HG03571 (cell line): ENCODE measurements at regions not wholly inside any gene's neighbourhood (a gene's known extent, or its start where the extent isn't known, plus 50 kb on each side); places are given as distances from the start of the nearest gene placed in this dataset.
"Not testable (repeated sequence)": the region's sequence is repeated elsewhere in the genome, so short reads cannot be mapped to it uniquely, and the experiment has no call there.

ENCODE experiments used
- ATAC-seq: cut with Tn5 transposase; IDR thresholded peaks from one replicate; pipeline ENCODE4 v1.9.1; 2021; ENCODE audit not compliant: unreplicated experiment

DNA sequence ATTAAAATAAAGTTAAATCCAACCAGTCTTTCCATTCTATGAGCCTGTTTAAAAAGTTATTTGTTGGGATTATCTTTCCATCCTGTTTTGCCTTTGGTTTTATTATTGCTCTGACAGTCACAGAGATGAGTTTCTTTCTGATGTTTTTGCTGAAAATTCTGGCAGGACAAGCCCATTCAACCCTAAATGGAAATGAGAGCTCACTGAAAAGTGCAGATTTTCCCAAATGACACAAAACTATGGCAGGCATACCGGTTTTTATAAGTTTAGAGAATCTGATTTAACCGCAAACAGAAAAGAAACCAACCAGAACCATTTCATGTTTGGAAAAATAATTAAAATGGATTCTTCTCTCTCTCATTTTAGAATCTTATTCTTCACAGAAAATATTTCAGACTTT is 238.1 kb upstream of the SGO1 start:
- ATAC-seq, result no peak

- no peak for ATAC-seq
Measured at GRCh38 chr3:20422391-20422790, 236.4 kb upstream of the SGO1 start.

DNA sequence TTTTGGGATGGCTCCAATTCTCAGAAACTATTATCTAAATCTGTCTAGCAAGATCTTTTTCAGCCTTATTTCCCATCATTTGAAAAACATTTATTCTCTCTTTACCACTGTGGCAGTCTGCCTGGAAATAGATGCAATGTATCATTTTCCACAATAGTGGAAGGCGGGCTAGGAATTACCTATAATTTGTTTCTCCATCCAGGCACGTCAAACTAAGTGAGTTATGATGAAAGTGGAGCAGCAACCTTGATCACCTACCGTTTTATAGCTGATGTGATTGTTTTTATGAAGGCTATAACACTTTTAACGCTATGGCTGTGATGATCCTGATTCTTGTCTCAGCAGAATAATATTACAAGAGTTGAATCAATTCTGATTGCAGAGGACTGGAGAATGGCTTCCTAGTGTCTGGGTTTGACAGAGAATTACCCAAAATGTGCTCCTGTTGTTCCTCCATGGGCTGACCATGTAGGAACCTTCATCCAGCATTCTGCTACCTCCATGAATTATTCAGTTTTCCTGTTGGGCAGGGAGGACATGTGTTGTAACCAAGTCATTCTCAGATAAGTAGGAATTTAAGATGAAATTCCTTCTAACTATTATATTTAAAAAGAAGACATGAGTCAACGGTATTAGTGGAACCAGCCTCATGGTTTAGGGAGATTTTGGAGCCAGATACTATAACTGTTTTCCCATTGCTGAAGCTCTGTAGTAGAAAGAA is 231.5 kb upstream of the SGO1 start:
- ATAC-seq, result no peak

GRCh38 chr3:20406611-20407011 is 220.6 kb upstream of the SGO1 start:
- ATAC-seq, result no peak

- no peak for ATAC-seq
Measured at GRCh38 chr3:20405744-20406143, 219.7 kb upstream of the SGO1 start.

- no peak for ATAC-seq
Measured at GRCh38 chr3:20405231-20405630, 219.2 kb upstream of the SGO1 start.

DNA sequence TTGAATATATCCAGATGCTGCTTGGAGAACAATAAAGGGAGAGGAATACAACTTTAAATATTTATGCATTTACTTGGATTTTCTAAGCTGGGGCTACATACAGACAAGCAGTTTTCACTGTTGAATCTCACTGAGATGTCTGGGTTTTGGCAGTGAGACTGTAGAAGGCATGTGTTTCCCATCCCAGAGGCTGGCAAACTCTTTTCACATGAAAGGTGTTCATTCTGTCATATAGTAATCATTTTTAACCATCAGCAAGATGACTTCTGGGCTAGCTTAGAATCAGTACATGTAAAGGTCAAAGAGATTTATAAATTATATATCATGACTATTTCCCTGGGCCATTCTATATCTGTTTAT is 218.7 kb upstream of the SGO1 start:
- ATAC-seq, result no peak

GRCh38 chr3:20403986-20404740 is 218.2 kb upstream of the SGO1 start:
- ATAC-seq, result no peak

DNA sequence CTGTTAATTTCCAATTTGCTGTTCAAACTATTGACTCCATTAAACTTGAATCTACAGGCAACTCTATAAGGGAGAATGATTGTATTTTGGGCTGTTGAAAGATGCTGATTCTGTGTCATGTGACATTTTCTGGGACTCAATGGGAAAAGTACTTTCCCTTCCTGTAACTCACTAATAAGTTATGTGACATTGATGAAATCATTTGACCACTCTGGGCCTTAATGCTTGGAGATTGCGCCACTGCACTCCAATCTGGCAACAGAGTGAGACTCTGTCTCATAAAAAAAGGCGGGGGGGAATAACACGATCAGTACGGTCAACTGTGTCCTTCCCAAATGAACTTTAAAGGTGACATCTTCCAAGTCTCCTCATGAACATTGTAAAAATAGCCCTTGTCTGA is 215.2 kb upstream of the SGO1 start:
- ATAC-seq, result no peak

- ATAC-seq, result no peak
Measured at GRCh38 chr3:20400686-20401085, 214.7 kb upstream of the SGO1 start.

- no peak for ATAC-seq
Measured at GRCh38 chr3:20400281-20400680, 214.3 kb upstream of the SGO1 start.

GRCh38 chr3:20396335-20396734 is 210.3 kb upstream of the SGO1 start:
- ATAC-seq, result no peak

GRCh38 chr3:20395692-20396091 is 209.7 kb upstream of the SGO1 start:
- ATAC-seq, result no peak

DNA sequence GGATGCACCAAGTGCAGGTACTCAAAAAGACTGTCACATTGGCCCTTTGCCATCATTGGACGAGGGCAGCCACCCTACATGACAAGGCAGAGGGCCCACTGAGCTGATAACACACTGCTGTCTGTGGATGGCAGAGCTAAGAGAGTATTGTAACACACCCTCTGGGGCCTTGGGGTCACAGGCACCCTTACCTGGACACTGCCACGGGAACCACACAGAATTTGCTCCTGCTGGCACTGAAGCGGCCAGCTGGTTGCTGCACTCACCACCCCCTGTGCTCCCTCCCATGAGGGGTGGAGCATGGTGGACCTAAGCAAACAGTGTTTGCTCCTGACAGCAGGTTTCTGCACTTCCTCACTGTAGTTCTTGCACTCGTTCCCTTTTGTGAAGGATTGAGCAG is 208.2 kb upstream of the SGO1 start:
- no peak for ATAC-seq

DNA sequence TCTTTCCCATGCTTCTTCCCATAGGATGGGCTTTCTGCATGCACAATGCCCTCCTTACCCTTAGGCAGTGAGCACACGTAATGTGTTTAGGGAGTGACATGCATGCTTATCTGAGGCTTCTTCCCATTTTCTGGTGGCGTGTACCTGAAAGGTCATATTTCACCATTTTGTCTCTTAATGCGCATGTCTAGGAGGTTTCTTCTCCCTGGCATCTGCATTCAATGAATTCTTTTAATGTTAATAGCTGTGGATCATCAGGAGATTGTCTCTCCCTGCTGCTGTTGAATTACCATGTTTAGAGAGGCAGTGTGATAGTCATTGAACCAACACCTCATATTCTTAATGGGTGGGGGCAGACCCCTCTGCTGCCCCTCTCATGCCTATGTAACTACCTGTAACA is 205.6 kb upstream of the SGO1 start:
- ATAC-seq, result no peak

- no peak for ATAC-seq
Measured at GRCh38 chr3:20388971-20389370, 203.0 kb upstream of the SGO1 start.

- no peak for ATAC-seq
Measured at GRCh38 chr3:20380295-20380694, 194.3 kb upstream of the SGO1 start.

DNA sequence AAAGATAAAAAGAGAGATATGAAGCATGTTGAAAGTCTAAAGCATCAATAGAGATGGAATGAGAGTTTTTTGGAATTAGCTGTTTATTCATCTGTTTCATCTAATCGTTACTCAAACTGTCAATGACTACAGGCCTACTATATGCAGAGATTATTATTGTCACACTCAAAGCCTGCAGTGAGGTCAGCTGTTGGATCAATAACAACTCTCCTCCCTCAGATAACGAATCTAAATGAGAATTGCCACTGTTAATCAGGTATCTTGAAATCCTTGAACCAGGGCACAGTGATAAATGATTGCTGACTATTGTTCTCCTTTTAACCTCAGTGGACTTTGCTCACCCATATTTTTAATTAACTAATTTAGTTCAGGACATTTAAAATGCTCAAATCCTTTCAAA is 192.3 kb upstream of the SGO1 start:
- ATAC-seq, result no peak

DNA sequence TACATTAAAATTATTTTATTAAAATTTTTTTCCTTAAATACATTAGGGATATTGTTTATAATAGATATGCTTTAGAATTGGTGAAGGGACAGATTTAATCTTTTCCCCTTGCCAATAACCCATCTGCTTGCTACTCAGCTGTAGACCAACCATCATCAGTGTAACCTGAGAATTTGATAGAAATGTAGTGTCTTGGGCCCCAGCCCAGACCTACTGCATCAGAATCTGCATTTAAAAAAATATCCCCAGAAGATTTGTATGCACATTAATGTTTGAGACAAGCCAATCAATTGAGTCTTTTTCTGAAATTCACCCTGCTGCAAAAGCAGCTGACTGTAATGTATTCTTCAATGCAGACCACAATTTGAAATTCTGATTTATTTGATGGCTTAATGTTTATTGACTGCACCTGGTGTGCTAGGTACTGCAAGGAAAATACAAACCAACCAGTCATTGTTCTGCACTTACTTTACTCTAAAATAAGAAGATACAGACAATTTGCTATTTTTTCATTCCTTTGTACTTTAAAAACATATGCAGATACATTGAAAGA is 190.7 kb upstream of the SGO1 start:
- no peak for ATAC-seq

DNA sequence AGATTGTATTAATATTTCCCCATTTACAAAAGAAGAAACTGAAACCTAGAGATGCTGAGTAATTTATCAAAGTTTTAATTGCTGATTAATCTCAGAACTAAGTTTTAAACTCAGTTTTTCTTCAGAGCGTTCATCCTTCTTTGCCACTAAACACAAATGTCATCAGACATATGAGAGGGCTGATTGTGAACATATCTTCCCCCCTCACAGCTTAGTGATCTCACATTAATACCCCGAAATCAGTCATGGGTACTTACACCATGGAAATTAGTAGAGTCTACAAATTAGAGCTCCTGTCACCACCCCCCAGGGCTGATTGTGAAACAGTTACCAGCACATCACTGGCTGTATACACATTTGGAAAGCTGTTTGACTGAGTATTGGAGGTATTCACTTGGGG is 189.3 kb upstream of the SGO1 start:
- ATAC-seq, result no peak

- not testable (repeated sequence) for ATAC-seq
Measured at GRCh38 chr3:20370273-20371063, 184.5 kb upstream of the SGO1 start.

GRCh38 chr3:20361000-20361399 is 175.0 kb upstream of the SGO1 start:
- ATAC-seq, result no peak
